Sigmoid colon (tissue), 4 donors: ENCODE measurements at regions not wholly inside any gene's neighbourhood (a gene's known extent, or its start where the extent isn't known, plus 50 kb on each side); places are given as distances from the start of the nearest gene placed in this dataset.

Experiments
- CTCF ChIP-seq, 4 experiments: fragments of 450-650 bp in 3 of 4; fragments of 200-600 bp in 1 of 4; IDR thresholded peaks; one replicate each; pipeline ENCODE4 v1.5.1; 2016 to 2019; ENCODE audit warnings: antibody characterized with exemption in 4 of 4, mild to moderate bottlenecking in 3 of 4, moderate library complexity in 2 of 4
- EP300 ChIP-seq, 4 donors: sonication (generic); formaldehyde crosslinking; IDR thresholded peaks; one replicate each; pipeline ENCODE4 v1.6.1; 2017; ENCODE audit warnings: antibody characterized with exemption in 4 of 4

- TF ChIP-seq EP300 (IDR thresholded peaks at IDR 0.05) (no peak), CTCF (IDR thresholded peaks at IDR 0.05) (no peak)
Measured at GRCh38 chr11:44363116-44363515, 53.2 kb upstream of the ALX4 start.
